Suppressor macrophage (primary cell): ENCODE measurements at regions not wholly inside any gene's neighbourhood (a gene's known extent, or its start where the extent isn't known, plus 50 kb on each side); places are given as distances from the start of the nearest gene placed in this dataset.
"Not testable (repeated sequence)": the region's sequence is repeated elsewhere in the genome, so short reads cannot be mapped to it uniquely, and the experiment has no call there.

Experiments used
- DNase-seq, 4 experiments: peaks; one replicate each; pipeline ENCODE4 v3.0.0-alpha.2; 2020 to 2022

DNA sequence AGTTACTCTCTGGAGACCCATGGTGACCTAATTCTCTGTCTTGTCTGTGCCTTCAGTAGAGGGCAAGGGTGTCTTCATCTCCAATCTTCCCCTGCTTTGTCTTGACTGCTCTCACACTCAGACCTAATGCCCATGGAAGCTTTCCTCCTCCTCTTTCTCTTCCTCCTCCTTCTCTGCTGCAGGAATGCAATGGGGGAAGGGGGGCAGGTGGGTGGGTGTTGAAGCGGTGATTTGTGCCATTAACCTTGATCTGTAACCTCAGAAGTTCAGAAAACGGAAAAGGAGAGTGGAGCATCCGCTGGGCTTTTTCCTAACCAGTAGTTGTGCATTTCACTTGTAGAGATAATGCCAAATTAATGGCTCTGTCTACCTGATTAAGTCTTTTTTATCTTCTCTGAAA, 172.3 kb upstream of the CDH11 start:
- no peak for DNase-seq

DNA sequence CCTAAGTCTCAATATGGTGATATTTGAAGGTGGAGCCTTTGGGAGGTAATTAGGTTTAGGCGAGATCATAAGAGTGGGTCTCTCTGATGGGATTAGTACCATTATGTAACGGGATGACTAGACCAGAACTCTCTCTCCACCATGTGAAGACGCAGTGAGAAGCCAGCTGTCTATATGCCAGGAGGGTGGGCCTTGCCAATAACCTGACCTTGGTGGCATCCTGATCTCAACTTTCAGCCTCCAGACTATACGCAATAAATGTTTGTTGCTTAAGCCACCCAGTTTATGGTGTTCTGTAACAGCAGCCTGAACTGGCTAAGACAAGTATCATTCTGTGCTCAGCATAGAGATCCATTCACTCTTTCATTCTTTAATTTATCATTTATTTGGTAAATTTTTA, 167.2 kb upstream of the CDH11 start:
- no peak for DNase-seq

GRCh38 chr16:65287307-65287706, 165.4 kb upstream of the CDH11 start:
- no peak for DNase-seq

DNA sequence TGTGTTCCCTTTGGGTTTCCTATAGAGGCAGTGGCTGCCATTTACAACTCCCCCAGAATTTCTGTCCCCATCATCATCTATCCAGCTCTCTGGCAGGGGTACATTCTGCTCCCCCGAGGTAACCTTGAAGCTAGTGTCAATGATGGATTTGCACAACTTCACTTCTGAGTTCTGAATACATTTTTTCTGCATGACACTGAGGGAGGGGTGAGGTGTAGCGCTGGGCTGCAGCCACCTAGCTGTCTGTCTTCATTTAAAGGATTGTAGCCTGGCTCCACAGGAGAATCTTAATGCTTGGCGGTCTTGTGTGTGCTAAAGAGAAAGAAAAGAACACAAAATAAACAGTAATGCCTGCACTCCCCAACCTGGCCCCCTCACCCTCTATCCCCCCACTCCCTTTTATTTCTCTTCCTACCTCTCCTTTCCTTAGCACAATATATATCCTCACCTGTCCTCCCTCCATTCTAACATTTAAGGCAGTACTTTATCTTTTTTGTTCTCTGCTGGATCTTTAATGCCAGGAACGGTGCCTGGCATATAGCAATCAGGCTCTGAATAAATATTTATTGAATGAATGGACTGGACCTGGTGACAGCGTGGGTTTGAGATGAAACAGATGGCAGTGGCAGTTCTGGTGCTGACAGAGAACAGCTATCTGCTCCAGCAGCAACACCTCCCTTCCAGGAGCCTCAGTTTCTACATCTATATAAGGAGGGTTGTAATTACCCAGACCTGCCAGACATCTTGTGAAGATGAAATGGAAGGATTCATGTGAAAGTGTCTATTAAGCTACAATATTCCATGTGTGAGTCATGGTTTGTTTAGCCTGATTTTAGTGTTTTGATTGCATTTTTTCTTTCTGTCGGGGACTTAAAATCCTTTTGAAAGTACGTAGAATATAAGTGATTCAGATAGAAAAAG, 163.5 kb upstream of the CDH11 start:
- no peak for DNase-seq

DNA sequence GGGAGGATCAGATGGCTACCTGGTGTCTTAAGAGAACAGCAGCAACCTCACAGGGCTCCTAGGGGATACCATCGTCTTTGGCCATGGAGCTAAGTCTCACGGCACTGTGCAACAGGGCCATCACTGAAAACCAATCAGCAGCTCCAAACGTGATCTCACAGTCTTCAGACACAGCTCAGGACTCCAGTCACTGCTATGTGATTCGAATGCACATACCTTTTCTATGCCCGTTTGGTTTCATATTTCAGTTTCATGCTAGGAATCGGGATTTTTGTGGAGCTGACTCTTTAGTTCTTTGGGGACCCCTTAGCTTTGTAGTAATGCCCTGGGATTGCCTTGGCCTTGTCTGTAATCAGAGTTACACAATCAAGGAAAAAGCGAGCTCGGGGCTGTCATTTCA, 162.8 kb upstream of the CDH11 start:
- DNase-seq: no peak

DNA sequence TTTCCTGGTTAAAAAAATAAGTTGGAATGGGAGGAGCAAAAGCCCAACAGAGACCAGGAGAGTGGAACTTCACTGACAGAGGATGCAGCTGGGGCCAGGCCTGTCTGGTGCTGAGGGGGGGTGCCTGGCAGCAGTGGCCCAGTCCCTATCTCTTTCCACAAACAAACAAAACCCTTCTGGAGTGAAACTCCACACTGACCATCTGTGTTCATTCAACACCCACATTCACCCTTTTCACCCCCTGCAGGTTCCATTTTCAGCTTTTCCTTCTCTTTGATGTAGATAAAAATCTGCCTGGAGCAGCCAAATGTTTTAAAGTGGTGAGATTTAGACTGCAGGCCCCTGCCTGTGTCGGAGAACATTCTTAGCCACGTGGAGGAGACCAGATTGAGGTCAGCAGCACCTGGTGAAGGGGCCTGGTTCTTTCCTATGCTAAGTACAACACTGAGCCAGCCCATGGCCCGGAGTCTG, 161.4 kb upstream of the CDH11 start:
- DNase-seq: no peak

DNA sequence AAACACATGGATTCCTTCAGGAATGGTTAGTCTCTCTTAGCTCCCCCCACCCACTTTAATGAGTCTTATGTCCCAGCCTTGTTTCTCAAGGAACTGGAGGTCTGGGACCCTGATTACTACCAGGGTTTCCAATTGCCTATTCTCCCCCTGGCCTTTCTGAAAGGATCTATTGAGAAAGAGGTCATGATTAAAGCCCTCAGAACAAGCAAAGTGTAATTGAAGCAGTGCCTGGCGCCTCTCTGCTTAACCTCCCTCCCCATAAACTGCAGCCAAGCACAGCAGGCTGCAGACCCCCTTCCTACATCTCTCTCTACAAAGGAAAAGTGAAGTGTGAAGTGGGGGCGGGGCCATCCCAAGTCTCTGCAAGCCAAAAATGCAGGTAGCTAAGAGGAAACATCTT, 159.7 kb upstream of the CDH11 start:
- DNase-seq: no peak

- no peak for DNase-seq
These were observed 159.1 kb upstream of the CDH11 start for GRCh38 chr16:65280845-65281512.

DNA sequence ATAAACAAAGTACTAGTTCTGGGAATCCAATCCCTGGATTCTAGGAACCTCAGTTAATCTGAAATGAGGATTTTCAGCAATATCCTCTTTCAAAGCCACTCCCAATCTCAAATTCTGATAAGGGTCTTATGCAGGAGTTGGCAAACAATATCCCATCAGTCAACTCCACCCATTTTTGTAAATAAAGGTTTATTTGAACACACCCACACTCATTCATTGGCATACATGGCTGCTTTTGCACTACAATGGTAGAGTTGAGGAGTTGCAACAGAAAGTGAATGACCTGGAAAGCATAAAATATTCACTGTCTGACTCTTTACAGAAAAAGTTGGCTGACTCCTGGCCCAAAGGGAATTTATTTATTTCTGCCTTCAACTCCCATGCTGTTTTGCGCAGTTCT, 157.7 kb upstream of the CDH11 start:
- DNase-seq: no peak

DNA sequence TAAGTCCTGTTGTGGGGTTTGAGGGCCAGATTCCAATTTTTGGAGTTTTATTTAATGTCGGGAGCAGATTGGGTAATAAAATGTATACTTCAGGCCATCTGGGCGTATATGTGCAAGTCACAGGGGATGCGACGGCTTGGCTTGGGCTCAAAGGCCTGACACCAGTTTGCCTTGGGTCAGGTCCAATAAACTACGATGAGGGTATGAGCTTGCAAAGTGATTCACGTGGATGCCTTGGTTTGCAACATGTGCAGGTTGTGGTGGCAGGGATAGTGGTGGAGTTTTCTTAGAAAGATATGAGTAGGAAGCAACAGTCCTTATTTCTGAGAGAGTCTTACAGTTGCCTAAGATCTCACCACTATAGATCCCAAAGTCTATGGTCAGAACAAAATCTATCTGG, 157.0 kb upstream of the CDH11 start:
- DNase-seq: no peak

- no peak for DNase-seq
These were observed 152.7 kb upstream of the CDH11 start for GRCh38 chr16:65274566-65274965.

- no peak for DNase-seq
These were observed 151.0 kb upstream of the CDH11 start for GRCh38 chr16:65272699-65273414.

DNA sequence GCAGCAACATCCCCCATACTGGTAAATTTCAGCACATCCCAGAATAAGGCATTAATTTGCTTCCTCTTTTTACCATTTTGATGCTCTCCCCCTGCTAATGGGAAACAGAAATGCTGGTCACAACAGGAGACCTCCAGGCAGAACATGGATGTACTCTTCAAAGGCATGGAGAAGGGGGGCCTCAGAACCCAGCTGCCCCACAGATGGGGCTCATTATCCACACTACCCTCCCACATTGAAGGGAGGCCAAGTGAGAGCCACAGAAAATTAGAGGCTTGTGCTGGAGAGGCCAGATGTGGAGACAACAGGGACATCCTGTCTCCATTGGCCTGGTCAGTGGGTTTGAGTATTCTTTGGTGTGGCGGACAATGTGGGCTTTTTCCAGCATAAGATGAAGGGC, 150.1 kb upstream of the CDH11 start:
- no peak for DNase-seq

GRCh38 chr16:65268331-65268730, 146.5 kb upstream of the CDH11 start:
- DNase-seq: no peak

DNA sequence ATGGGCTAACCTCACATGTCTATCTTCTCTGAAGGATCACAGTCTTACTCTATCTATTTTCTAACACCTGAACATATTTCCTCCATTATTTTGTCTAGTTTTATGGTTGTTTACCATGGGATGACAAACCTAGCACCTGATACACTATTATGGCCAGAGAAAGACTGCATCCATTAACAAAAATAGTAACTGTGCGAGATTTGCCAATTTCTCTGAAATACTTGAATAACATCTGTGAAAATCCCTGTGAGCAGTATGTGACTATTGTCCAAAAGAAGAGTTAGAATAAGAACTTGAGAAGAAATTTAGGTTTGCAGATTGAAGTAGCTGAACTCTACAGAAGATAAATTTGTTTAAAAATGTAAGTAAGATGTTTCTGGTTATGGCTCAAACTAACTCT, 142.0 kb upstream of the CDH11 start:
- no peak for DNase-seq

GRCh38 chr16:65260746-65261145, 138.9 kb upstream of the CDH11 start:
- no peak for DNase-seq

GRCh38 chr16:65254144-65254543, 132.3 kb upstream of the CDH11 start:
- no peak for DNase-seq

GRCh38 chr16:65249768-65250167, 127.9 kb upstream of the CDH11 start:
- no peak for DNase-seq

DNA sequence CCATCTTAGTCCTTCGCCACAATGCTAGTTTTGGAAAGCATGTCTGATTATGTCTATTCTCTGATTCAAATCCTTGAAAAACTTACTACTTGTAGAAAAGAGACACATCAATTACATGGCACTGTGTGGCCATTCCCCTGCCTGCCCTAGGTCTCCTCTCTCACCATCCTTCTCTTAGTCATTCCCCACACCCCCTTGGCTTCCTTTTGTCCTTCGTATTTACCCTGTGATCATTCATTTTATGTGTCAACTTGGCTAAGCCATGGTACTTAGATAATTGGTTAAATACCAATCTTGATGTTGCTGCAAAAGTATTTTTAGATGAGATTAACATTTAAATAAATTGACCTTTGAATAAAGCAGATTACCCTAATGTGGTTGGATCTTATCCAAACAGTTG, 122.9 kb upstream of the CDH11 start:
- no peak for DNase-seq

- DNase-seq: no peak
These were observed 113.7 kb upstream of the CDH11 start for GRCh38 chr16:65235339-65236177.

DNA sequence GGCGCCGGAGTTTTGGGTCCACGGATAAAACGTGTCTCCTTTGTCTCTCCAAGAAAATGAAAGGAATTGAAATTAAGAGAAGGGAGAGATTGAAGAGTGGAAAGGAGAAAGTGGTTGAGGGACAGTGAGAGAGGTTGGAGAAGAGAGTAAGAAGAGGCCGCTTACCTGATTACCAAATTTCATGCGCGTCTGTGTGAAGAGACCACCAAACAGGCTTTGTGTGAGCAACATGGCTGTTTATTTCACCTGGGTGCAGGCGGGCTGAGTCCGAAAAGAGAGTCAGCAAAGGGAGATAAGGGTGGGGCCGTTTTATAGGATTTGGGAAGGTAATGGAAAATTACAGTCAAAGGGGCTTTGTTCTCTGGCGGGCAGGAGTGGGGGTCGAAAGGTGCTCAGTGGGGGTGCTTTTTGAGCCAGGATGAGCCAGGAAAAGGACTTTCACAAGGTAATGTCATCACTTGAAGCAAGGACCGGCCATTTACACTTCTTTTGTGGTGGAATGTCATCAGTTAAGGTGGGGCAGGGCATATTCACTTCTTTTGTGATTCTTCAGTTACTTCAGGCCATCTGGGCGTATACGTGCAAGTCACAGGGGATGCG, 113.0 kb upstream of the CDH11 start:
- not testable (repeated sequence) for DNase-seq

- no peak for DNase-seq
These were observed 107.4 kb upstream of the CDH11 start for GRCh38 chr16:65229191-65229662.
